ENCODE measurements at regions not wholly inside any gene's neighbourhood (a gene's known extent, or its start where the extent isn't known, plus 50 kb on each side); places are given as distances from the start of the nearest gene placed in this dataset.

GRCh38 chr10:113425541-113425951 is 127.3 kb upstream of the HABP2 start:
- no peak for TF ChIP-seq CTCF (conservative IDR thresholded peaks at IDR 0.05)
- no peak for DNase-seq (ENCODE audit: low read depth, low spot score)
- peaks cover 3% of the 10 kb centered on the region for H3K27me3 Mint-ChIP-seq (ENCODE audit: low read depth)
- no peak overlapping the region for H3K27ac Mint-ChIP-seq (ENCODE audit: unreplicated experiment)
- no peak overlapping the region for H3K4me3 Mint-ChIP-seq
- H3K4me1 Mint-ChIP-seq, result no peaks in the 10 kb centered on the region
- H3K9me3 Mint-ChIP-seq, result peaks cover 2% of the 10 kb centered on the region
- no peaks in the 10 kb centered on the region for H3K36me3 Mint-ChIP-seq (ENCODE audit: low read depth)

GRCh38 chr10:113426181-113426877 is 126.5 kb upstream of the HABP2 start:
- no peaks in the 10 kb centered on the region for H3K36me3 Mint-ChIP-seq (ENCODE audit: low read depth)
- H3K9me3 Mint-ChIP-seq, result peaks cover 4% of the 10 kb centered on the region
- TF ChIP-seq CTCF (conservative IDR thresholded peaks at IDR 0.05), result no peak
- DNase-seq (ENCODE audit: low read depth, low spot score), result no peak
- no peak overlapping the region for H3K4me3 Mint-ChIP-seq
- H3K4me1 Mint-ChIP-seq, result no peaks in the 10 kb centered on the region
- H3K27ac Mint-ChIP-seq (ENCODE audit: unreplicated experiment), result no peak overlapping the region
- H3K27me3 Mint-ChIP-seq (ENCODE audit: low read depth), result peaks cover 3% of the 10 kb centered on the region

- DNase-seq (ENCODE audit: low read depth, low spot score), result no peak
- Mint-ChIP-seq H3K9me3 (peaks cover 2% of the 10 kb centered on the region), H3K27me3 (ENCODE audit: low read depth) (peaks cover 3% of the 10 kb centered on the region), H3K4me3 (no peak overlapping the region), H3K4me1 (no peaks in the 10 kb centered on the region), H3K27ac (ENCODE audit: unreplicated experiment) (no peak overlapping the region), H3K36me3 (ENCODE audit: low read depth) (no peaks in the 10 kb centered on the region)
- no peak for TF ChIP-seq CTCF (conservative IDR thresholded peaks at IDR 0.05)
Observed at GRCh38 chr10:113427236-113427735, 125.6 kb upstream of the HABP2 start.

GRCh38 chr10:113427811-113428558 is 124.9 kb upstream of the HABP2 start:
- Mint-ChIP-seq H3K36me3 (ENCODE audit: low read depth) (no peaks in the 10 kb centered on the region), H3K27me3 (ENCODE audit: low read depth) (peaks cover 3% of the 10 kb centered on the region), H3K9me3 (peaks cover 2% of the 10 kb centered on the region)

More at GRCh38 chr10:113427811-113428558, 124.9 kb upstream of the HABP2 start:
- DNase-seq (ENCODE audit: low read depth, low spot score), result no peak
- no peak overlapping the region for H3K27ac Mint-ChIP-seq (ENCODE audit: unreplicated experiment)
- TF ChIP-seq CTCF (conservative IDR thresholded peaks at IDR 0.05), result no peak
- no peak overlapping the region for H3K4me3 Mint-ChIP-seq
- no peaks in the 10 kb centered on the region for H3K4me1 Mint-ChIP-seq

All from neural crest cell (in vitro differentiated cells).